Astrocyte (in vitro differentiated cells and primary cell): ENCODE measurements at regions not wholly inside any gene's neighbourhood (a gene's known extent, or its start where the extent isn't known, plus 50 kb on each side); places are given as distances from the start of the nearest gene placed in this dataset.
A peak's percentile ranks its signal among the peaks of the same experiment; 100 is the strongest.
"Not testable (repeated sequence)": the region's sequence is repeated elsewhere in the genome, so short reads cannot be mapped to it uniquely, and the experiment has no call there.

Source experiments
- DNase-seq: peaks from one replicate; pipeline ENCODE4 v3.0.0-alpha.2; 2010; ENCODE audit warnings: low read depth
- FAIRE-seq: peaks from 2 replicates; lab custom pipeline; 2011; peaks lifted over from hg19 to GRCh38; lab: Jason Lieb, UNC
- H2AFZ ChIP-seq: 2 replicates; pipeline ENCODE4 v1.6.0; 2012; ENCODE audit warnings: low read depth, low read length, inconsistent platforms
- H3K27ac ChIP-seq: 2 replicates; pipeline ENCODE4 v1.5.1; 2011; ENCODE audit warnings: low read depth, low read length, inconsistent platforms
- H3K27me3 ChIP-seq: 2 replicates; pipeline ENCODE4 v1.6.0; 2011; ENCODE audit warnings: low read length, inconsistent platforms; ENCODE audit not compliant: insufficient read depth
- H3K36me3 ChIP-seq: 2 replicates; pipeline ENCODE4 v1.5.1; 2011; ENCODE audit warnings: low read length, inconsistent platforms; ENCODE audit not compliant: insufficient read depth
- H3K4me1 ChIP-seq: 2 replicates; pipeline ENCODE4 v1.5.1; 2011; ENCODE audit warnings: low read length, inconsistent platforms; ENCODE audit not compliant: insufficient read depth
- H3K4me2 ChIP-seq: 2 replicates; pipeline ENCODE4 v1.6.0; 2012; ENCODE audit warnings: low read length, inconsistent platforms
- H3K4me3 ChIP-seq: 2 replicates; pipeline ENCODE4 v1.5.1; 2011; ENCODE audit warnings: low read depth, mild to moderate bottlenecking, low read length, inconsistent platforms; ENCODE audit not compliant: insufficient read depth
- H3K79me2 ChIP-seq: 2 replicates; pipeline ENCODE4 v1.6.0; 2012; ENCODE audit warnings: mild to moderate bottlenecking, low read length, inconsistent platforms; ENCODE audit not compliant: insufficient read depth
- H3K9ac ChIP-seq: 2 replicates; pipeline ENCODE4 v1.6.0; 2012; ENCODE audit warnings: mild to moderate bottlenecking, low read length, inconsistent platforms
- H3K9me3 ChIP-seq: 2 replicates; pipeline ENCODE4 v1.5.1; 2012; ENCODE audit warnings: low read depth, mild to moderate bottlenecking, low read length, inconsistent platforms; ENCODE audit not compliant: insufficient read depth
- H4K20me1 ChIP-seq: 2 replicates; pipeline ENCODE4 v1.6.0; 2012; ENCODE audit warnings: low read length, inconsistent platforms; ENCODE audit not compliant: insufficient read depth
- H3K27ac Mint-ChIP-seq: one replicate; pipeline ENCODE4 v1.8.0; 2021; ENCODE audit warnings: mild to moderate bottlenecking, mixed read lengths; ENCODE audit not compliant: unreplicated experiment
- H3K27me3 Mint-ChIP-seq: one replicate; pipeline ENCODE4 v1.8.0; 2021; ENCODE audit warnings: low read depth, mixed read lengths; ENCODE audit not compliant: unreplicated experiment
- H3K36me3 Mint-ChIP-seq: one replicate; pipeline ENCODE4 v1.8.0; 2021; ENCODE audit warnings: low read depth, mixed read lengths; ENCODE audit not compliant: unreplicated experiment
- H3K4me1 Mint-ChIP-seq: one replicate; pipeline ENCODE4 v1.8.0; 2021; ENCODE audit warnings: low read depth, mixed read lengths; ENCODE audit not compliant: unreplicated experiment
- H3K4me3 Mint-ChIP-seq: one replicate; pipeline ENCODE4 v1.8.0; 2021; ENCODE audit warnings: mild to moderate bottlenecking, moderate library complexity, mixed read lengths; ENCODE audit not compliant: unreplicated experiment
- H3K9me3 Mint-ChIP-seq: one replicate; pipeline ENCODE4 v1.8.0; 2021; ENCODE audit warnings: mild to moderate bottlenecking, mixed read lengths; ENCODE audit not compliant: unreplicated experiment
- CTCF ChIP-seq: IDR thresholded peaks from 2 replicates; pipeline ENCODE4 v1.5.1; 2011; ENCODE audit warnings: low read depth, mild to moderate bottlenecking, inconsistent platforms, low read length, moderate library complexity; ENCODE audit not compliant: insufficient read depth
- EZH2 ChIP-seq: IDR thresholded peaks from 2 replicates; pipeline ENCODE4 v1.6.1; 2012; ENCODE audit warnings: mild to moderate bottlenecking, low read length, inconsistent platforms; ENCODE audit not compliant: insufficient read depth

- Histone ChIP-seq H3K27ac (no peak overlapping the region), H3K4me2 (no peak overlapping the region)
- TF ChIP-seq CTCF (no peak), EZH2 (no peak)
Observed at GRCh38 chr5:171725205-171725601, 60.4 kb upstream of the SMIM23 start.

GRCh38 chr5:171726819-171727218, 58.8 kb upstream of the SMIM23 start:
- not testable (repeated sequence) for H3K79me2 ChIP-seq, H3K27ac Mint-ChIP-seq, H3K9ac ChIP-seq, H4K20me1 ChIP-seq, H3K9me3 ChIP-seq, H3K27me3 ChIP-seq, H3K4me1 ChIP-seq, H3K4me2 ChIP-seq, H3K4me1 Mint-ChIP-seq, DNase-seq, H3K4me3 Mint-ChIP-seq, H2AFZ ChIP-seq, H3K4me3 ChIP-seq, H3K36me3 ChIP-seq, H3K36me3 Mint-ChIP-seq, FAIRE-seq, H3K27ac ChIP-seq, H3K27me3 Mint-ChIP-seq
- H3K9me3 Mint-ChIP-seq, result peaks cover 13% of the 10 kb centered on the region

More at GRCh38 chr5:171725205-171725601, 60.4 kb upstream of the SMIM23 start:
- H3K27me3 Mint-ChIP-seq, result peaks cover 3% of the 10 kb centered on the region
- Histone ChIP-seq H2AFZ (no peak overlapping the region), H3K36me3 (no peaks in the 10 kb centered on the region), H3K27me3 (peaks cover under 1% of the 10 kb centered on the region), H3K9ac (no peak overlapping the region), H3K79me2 (no peaks in the 10 kb centered on the region), H4K20me1 (no peaks in the 10 kb centered on the region), H3K4me3 (no peak overlapping the region), H3K9me3 (peaks cover 7% of the 10 kb centered on the region), H3K4me1 (no peaks in the 10 kb centered on the region)
- no peak overlapping the region for H3K4me3 Mint-ChIP-seq
- no peaks in the 10 kb centered on the region for H3K4me1 Mint-ChIP-seq
- H3K27ac Mint-ChIP-seq, result no peak overlapping the region
- peaks cover 13% of the 10 kb centered on the region for H3K9me3 Mint-ChIP-seq
- H3K36me3 Mint-ChIP-seq, result peaks cover 2% of the 10 kb centered on the region
- FAIRE-seq, result no peak
- peak; percentile 22 for DNase-seq

GRCh38 chr5:171728686-171729085, 56.9 kb upstream of the SMIM23 start:
- H3K4me3 ChIP-seq, result no peak overlapping the region
- FAIRE-seq, result no peak
- no peak overlapping the region for H3K27ac ChIP-seq
- TF ChIP-seq CTCF, result no peak
- no peak for TF ChIP-seq EZH2
- no peak for DNase-seq
- H3K79me2 ChIP-seq, result no peaks in the 10 kb centered on the region
- peaks cover 7% of the 10 kb centered on the region for H3K9me3 ChIP-seq
- H3K9ac ChIP-seq, result no peak overlapping the region
- H3K27ac Mint-ChIP-seq, result no peak overlapping the region
- H3K36me3 Mint-ChIP-seq, result peaks cover 2% of the 10 kb centered on the region
- no peak overlapping the region for H3K4me3 Mint-ChIP-seq
- H4K20me1 ChIP-seq, result no peaks in the 10 kb centered on the region
- no peaks in the 10 kb centered on the region for H3K36me3 ChIP-seq
- H3K4me2 ChIP-seq, result no peak overlapping the region
- no peaks in the 10 kb centered on the region for H3K27me3 Mint-ChIP-seq
- no peaks in the 10 kb centered on the region for H3K4me1 ChIP-seq
- H3K9me3 Mint-ChIP-seq, result peaks cover 13% of the 10 kb centered on the region
- H3K4me1 Mint-ChIP-seq, result no peaks in the 10 kb centered on the region
- H3K27me3 ChIP-seq, result no peaks in the 10 kb centered on the region
- no peak overlapping the region for H2AFZ ChIP-seq
